HG03280 (cell line): ENCODE measurements at regions not wholly inside any gene's neighbourhood (a gene's known extent, or its start where the extent isn't known, plus 50 kb on each side); places are given as distances from the start of the nearest gene placed in this dataset.

Experiments
- ATAC-seq: cut with Tn5 transposase; IDR thresholded peaks from one replicate; pipeline ENCODE4 v1.9.1; 2021; ENCODE audit warnings: mild to moderate bottlenecking, moderate library complexity; ENCODE audit not compliant: unreplicated experiment

GRCh38 chr12:98182821-98183220 is 332.6 kb upstream of the TMPO start:
- no peak for ATAC-seq

- no peak for ATAC-seq
Observed at GRCh38 chr12:98185606-98186005, 329.8 kb upstream of the TMPO start.

DNA sequence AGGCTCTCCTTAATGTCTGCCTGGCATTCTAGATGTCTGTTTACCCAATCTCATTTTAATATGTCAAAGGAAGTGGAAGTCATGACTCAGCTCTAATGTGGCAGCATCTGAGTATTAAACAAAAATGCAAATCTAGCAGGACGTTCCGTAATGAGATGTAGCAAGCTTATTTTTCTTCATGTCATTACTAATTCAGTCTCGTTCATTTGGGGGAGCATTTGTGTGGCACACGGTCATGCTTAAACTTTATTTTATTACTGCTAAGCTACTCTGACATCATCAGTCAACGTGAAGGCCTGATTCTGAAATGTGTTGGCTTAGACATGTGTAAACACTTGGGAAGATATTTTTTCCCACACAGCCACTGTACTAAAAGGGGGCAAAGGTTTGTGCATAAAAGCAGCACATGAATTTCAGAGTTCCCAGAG is 326.7 kb upstream of the TMPO start:
- no peak for ATAC-seq

- ATAC-seq, result no peak
Observed at GRCh38 chr12:98194591-98194990, 320.8 kb upstream of the TMPO start.

GRCh38 chr12:98198261-98198982 is 317.0 kb upstream of the TMPO start:
- ATAC-seq, result no peak

DNA sequence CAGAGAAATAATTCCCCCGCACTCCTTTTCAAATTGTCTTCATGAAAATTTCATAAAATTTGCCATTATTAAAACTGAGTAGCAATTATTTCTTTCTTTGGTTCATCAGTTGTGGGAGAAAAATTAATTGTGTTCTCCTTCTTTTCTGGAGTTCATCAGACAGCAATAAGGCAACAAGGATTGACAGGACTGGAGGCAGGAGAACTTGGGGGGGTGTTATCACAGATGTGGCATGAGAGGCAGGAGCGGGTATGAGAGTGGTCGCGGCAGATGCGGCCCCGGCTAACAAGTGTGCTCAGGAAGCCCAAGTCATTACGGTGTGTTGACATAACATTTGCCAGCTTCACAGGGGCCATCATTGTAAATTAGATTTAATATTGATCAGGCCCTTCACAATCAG is 306.6 kb upstream of the TMPO start:
- ATAC-seq, result no peak

- ATAC-seq, result no peak
Observed at GRCh38 chr12:98211909-98212695, 303.3 kb upstream of the TMPO start.

GRCh38 chr12:98213556-98213955 is 301.8 kb upstream of the TMPO start:
- ATAC-seq, result no peak

GRCh38 chr12:98217257-98217656 is 298.1 kb upstream of the TMPO start:
- no peak for ATAC-seq

DNA sequence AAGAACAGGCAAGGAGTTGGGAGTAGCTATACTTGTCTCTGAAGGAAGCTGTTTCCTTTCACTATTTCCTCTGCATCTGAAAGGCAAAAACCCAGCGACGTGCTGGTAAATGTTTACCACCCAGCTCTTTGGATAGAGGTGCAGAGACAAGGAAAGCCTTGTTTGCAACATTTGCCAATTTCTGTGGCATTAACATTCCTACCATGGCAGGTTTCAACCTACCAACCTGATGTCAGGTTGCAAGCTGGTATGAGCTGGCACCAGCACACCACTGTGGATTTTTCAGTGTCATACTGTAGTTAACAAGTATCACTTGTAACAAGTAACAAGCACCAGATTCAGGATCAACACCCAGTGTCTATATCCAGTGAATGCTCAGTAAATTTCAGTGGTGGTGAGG is 294.8 kb upstream of the TMPO start:
- ATAC-seq, result no peak

GRCh38 chr12:98221243-98221808 is 294.1 kb upstream of the TMPO start:
- no peak for ATAC-seq

GRCh38 chr12:98222135-98222534 is 293.3 kb upstream of the TMPO start:
- no peak for ATAC-seq

- peak; percentile 73 for ATAC-seq
Observed at GRCh38 chr12:98224584-98225221, 290.7 kb upstream of the TMPO start.

- ATAC-seq, result no peak
Observed at GRCh38 chr12:98227162-98227561, 288.2 kb upstream of the TMPO start.

GRCh38 chr12:98228683-98229539 is 286.5 kb upstream of the TMPO start:
- ATAC-seq, result peak; percentile 38

GRCh38 chr12:98229540-98229924 is 285.9 kb upstream of the TMPO start:
- ATAC-seq, result no peak

DNA sequence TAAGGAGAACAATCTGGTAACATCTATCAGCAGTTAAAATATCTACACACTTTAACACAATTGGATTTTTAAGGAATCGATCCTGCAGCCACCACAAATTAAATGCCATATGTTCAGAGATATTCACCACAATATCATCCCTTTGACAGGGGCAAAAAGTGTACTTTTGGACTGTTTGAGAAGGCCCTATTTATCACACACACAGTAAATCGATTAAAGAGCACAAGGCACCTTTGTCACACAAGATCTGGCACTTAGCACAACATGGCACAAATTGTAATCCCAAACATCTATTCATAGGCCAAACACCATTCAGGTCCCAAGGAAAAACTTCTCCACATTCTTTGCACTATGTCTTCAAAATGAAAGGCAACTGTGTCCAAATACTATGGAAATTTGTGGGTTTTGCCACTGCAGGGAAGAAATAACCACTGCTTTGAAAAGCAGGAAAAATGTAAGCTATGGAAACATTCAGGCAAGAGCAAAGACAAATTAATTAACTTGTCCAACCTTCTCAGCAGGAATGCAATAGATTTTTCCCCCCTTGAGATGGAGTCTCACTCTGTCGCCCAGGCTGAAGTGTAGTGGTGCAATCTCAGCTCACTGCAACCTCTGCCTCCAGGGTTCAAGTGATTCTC is 282.5 kb upstream of the TMPO start:
- ATAC-seq, result no peak

- ATAC-seq, result no peak
Observed at GRCh38 chr12:98235301-98235700, 280.1 kb upstream of the TMPO start.

- ATAC-seq, result no peak
Observed at GRCh38 chr12:98238515-98239130, 276.8 kb upstream of the TMPO start.

- no peak for ATAC-seq
Observed at GRCh38 chr12:98243190-98243589, 272.2 kb upstream of the TMPO start.
